Calu3 (cell line): ENCODE measurements at regions not wholly inside any gene's neighbourhood (a gene's known extent, or its start where the extent isn't known, plus 50 kb on each side); places are given as distances from the start of the nearest gene placed in this dataset.

ENCODE experiments used
- BruUV-seq: library from RNA; stranded (reverse); fragments of 400-500 nt; replicated peaks from 2 replicates; lab custom pipeline; 2021; lab: Mats Ljungman, UMichigan
- CTCF ChIA-PET: fragments of 300-600 bp; sonication (Branson Sonifier 250); formaldehyde crosslinking; loops from one replicate; lab custom pipeline; 2022; ENCODE audit warnings: antibody characterized with exemption; lab: Charles Lee
- DNase-seq: peaks from one replicate; pipeline ENCODE4 v3.0.0; 2022
- H3K27ac Mint-ChIP-seq: one replicate; pipeline ENCODE4 v1.8.0; 2022; ENCODE audit warnings: mixed read lengths; ENCODE audit not compliant: unreplicated experiment
- H3K27me3 Mint-ChIP-seq: one replicate; pipeline ENCODE4 v1.8.0; 2022; ENCODE audit warnings: mixed read lengths; ENCODE audit not compliant: unreplicated experiment
- H3K36me3 Mint-ChIP-seq: one replicate; pipeline ENCODE4 v1.8.0; 2022; ENCODE audit warnings: mild to moderate bottlenecking, moderate library complexity, mixed read lengths; ENCODE audit not compliant: insufficient read depth, unreplicated experiment
- H3K4me1 Mint-ChIP-seq: one replicate; pipeline ENCODE4 v1.8.0; 2022; ENCODE audit warnings: mild to moderate bottlenecking, low read depth, mixed read lengths; ENCODE audit not compliant: unreplicated experiment
- H3K4me3 Mint-ChIP-seq: one replicate; pipeline ENCODE4 v1.8.0; 2022; ENCODE audit warnings: mild to moderate bottlenecking, low read depth, moderate library complexity, mixed read lengths; ENCODE audit not compliant: unreplicated experiment
- H3K9me3 Mint-ChIP-seq: one replicate; pipeline ENCODE4 v1.8.0; 2022; ENCODE audit warnings: low read depth, mixed read lengths; ENCODE audit not compliant: unreplicated experiment
- intact Hi-C: fragments of 100-400 bp; cut with micrococcal nuclease; formaldehyde crosslinking; loops from one replicate; pipeline ENCODE4 v1.10.0; 2022; ENCODE audit not compliant: unreplicated experiment
- TF ChIP-seq, protein P1 (sequence below): fragments of 200-600 bp; IDR thresholded peaks from one replicate; pipeline ENCODE4 v1.8.0; 2022; ENCODE audit warnings: antibody characterized with exemption; ENCODE audit not compliant: unreplicated experiment

DNA sequence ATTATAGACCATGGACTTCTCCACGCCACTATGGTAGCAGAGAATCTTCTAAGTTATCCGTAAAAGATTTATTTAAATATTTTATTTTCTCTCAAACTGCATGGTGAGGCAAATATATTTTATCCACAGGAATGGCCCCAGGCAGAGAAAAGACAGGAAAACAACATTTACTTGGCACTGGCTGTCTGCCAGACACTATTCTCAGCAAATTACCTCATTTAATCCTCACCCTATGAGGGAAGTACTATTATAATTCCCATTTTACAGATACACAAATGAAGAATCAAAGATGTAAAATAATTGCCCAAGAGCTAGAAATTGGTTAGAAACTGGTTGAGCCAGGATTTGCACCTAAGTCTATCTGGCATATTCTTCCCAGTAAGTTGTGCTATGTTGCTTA is 361.4 kb upstream of the IL12A start:
- BruUV-seq = no TSS peak
- peaks cover 15% of the 10 kb centered on the region for H3K4me1 Mint-ChIP-seq
- no peaks in the 10 kb centered on the region for H3K36me3 Mint-ChIP-seq
- H3K4me3 Mint-ChIP-seq = no peak overlapping the region
- no peak for DNase-seq
- no peak overlapping the region for H3K27ac Mint-ChIP-seq
- H3K9me3 Mint-ChIP-seq = no peaks in the 10 kb centered on the region
- no peaks in the 10 kb centered on the region for H3K27me3 Mint-ChIP-seq
- intact Hi-C loops = no loop called here
- CTCF ChIA-PET = no interaction called here
- TF ChIP-seq, protein P1, sequence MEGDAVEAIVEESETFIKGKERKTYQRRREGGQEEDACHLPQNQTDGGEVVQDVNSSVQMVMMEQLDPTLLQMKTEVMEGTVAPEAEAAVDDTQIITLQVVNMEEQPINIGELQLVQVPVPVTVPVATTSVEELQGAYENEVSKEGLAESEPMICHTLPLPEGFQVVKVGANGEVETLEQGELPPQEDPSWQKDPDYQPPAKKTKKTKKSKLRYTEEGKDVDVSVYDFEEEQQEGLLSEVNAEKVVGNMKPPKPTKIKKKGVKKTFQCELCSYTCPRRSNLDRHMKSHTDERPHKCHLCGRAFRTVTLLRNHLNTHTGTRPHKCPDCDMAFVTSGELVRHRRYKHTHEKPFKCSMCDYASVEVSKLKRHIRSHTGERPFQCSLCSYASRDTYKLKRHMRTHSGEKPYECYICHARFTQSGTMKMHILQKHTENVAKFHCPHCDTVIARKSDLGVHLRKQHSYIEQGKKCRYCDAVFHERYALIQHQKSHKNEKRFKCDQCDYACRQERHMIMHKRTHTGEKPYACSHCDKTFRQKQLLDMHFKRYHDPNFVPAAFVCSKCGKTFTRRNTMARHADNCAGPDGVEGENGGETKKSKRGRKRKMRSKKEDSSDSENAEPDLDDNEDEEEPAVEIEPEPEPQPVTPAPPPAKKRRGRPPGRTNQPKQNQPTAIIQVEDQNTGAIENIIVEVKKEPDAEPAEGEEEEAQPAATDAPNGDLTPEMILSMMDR = no peak

DNA sequence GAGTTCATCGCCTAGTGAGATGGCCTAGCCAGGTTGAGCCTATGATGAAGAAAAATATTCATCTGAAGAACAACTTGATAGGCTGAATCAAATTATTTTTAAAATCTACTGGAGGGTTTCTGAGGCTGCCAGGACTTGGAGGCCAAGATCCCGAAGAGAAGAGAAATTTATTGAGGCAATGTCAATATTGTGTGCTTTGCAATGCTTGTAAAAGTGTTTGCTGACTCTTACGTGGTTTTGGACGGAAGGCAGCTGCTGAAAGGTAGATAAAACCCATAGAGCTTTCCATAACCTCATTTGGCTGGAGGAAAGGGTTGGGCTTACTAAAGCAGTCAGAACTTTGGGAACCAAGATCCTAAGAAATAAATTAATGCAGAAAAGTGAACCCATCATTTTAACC is 361.0 kb upstream of the IL12A start:
- Mint-ChIP-seq H3K4me1 (peaks cover 19% of the 10 kb centered on the region), H3K36me3 (no peaks in the 10 kb centered on the region), H3K4me3 (no peak overlapping the region), H3K9me3 (no peaks in the 10 kb centered on the region), H3K27me3 (no peaks in the 10 kb centered on the region), H3K27ac (no peak overlapping the region)
- TF ChIP-seq, protein P1 = no peak
- BruUV-seq = no TSS peak
- CTCF ChIA-PET = no interaction called here
- no peak for DNase-seq
- intact Hi-C loops = no loop called here

DNA sequence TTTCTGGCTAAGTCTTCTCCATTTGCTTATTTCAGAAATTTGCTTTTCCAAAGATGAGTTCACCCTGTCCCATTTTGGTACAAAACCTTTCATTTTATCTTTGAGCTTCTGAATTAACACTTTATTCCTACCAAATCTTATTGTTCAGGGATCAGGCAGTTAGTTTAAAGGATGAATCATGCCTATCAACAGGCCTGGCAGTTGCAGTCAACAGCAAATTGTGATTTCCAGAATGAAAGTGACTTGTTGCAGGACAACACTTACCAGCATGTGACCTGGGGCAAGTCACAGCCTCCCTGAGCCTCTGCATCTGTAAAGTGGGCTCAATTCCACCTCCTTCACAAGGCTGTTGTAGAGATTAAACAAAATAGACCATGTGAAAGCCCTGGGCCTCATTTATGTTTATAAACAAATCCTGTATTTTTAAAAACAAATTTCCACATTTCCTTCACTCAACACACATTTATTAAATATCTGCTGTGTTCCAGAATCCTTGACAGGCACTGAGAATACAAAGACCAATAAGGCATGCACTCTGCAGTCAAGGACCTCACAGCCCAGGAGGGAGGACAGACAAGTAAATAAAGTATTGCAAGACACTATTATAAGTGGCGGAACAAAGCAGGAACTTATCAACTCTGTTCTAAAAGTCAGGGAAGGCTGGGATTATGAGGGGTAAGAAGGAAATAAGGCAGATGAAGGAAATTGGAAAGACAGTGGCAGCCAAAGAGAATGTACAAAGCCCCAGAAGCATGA is 359.1 kb upstream of the IL12A start:
- TF ChIP-seq, protein P1 = no peak
- no peak overlapping the region for H3K27ac Mint-ChIP-seq
- no TSS peak for BruUV-seq
- no peak for DNase-seq
- intact Hi-C loops = no loop called here
- H3K4me1 Mint-ChIP-seq = peaks cover 26% of the 10 kb centered on the region
- no peak overlapping the region for H3K4me3 Mint-ChIP-seq
- H3K27me3 Mint-ChIP-seq = no peaks in the 10 kb centered on the region
- no peaks in the 10 kb centered on the region for H3K9me3 Mint-ChIP-seq
- no peaks in the 10 kb centered on the region for H3K36me3 Mint-ChIP-seq
- CTCF ChIA-PET = no interaction called here

DNA sequence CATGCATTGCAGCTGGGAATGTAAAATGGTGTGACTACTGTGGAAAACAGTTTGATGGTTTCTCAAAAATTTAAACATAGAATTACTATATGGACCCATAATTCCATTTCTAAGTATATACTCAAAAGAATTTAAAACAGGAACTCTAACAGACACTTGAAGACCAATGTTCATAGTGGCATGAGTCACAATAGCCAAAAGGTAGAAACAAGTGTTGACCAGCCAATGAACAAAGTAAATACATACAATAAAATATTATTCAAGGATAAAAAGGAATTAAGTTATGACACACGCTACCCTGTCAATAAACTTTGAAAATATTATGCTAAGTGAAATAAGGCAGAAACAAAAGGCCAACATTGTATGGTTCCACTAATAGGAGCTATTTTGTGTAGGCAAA is 357.4 kb upstream of the IL12A start:
- Mint-ChIP-seq H3K4me1 (peaks cover 37% of the 10 kb centered on the region), H3K27me3 (no peaks in the 10 kb centered on the region), H3K27ac (no peak overlapping the region), H3K9me3 (no peaks in the 10 kb centered on the region), H3K4me3 (no peak overlapping the region), H3K36me3 (no peaks in the 10 kb centered on the region)
- no peak for DNase-seq
- CTCF ChIA-PET = no interaction called here
- intact Hi-C loops = no loop called here
- TF ChIP-seq, protein P1 = no peak
- BruUV-seq = no TSS peak
